Activated CD8-positive, alpha-beta T cell treated with anti-CD3 and anti-CD28 coated beads, Interleukin-2, amount 10 ng/mL, durations not matched to agents 7 days and 5 days (primary cell): ENCODE measurements at regions not wholly inside any gene's neighbourhood (a gene's known extent, or its start where the extent isn't known, plus 50 kb on each side); places are given as distances from the start of the nearest gene placed in this dataset.
"Not testable (repeated sequence)": the region's sequence is repeated elsewhere in the genome, so short reads cannot be mapped to it uniquely, and the experiment has no call there.

Experiments used
- ATAC-seq: fragments of 150-1000 bp; cut with Tn5 transposase; one replicate; pipeline ENCODE4 v1.10.0; 2021; ENCODE audit warnings: moderate library complexity
- CTCF ChIA-PET: fragments of 350-600 bp; sonication (Branson Sonifier 250); formaldehyde crosslinking; loops from one replicate; lab custom pipeline; 2021; ENCODE audit warnings: antibody characterized with exemption; lab: Charles Lee
- POLR2A ChIA-PET: fragments of 350-600 bp; sonication (Branson Sonifier 250); formaldehyde crosslinking; loops from one replicate; lab custom pipeline; 2021; ENCODE audit warnings: antibody characterized with exemption; lab: Charles Lee
- DNase-seq: peaks from one replicate; pipeline ENCODE4 v3.0.0-alpha.2; 2020
- H3K27ac Mint-ChIP-seq: one replicate; pipeline ENCODE4 v1.8.0; 2021; ENCODE audit warnings: mild to moderate bottlenecking, mixed read lengths
- H3K27me3 Mint-ChIP-seq: one replicate; pipeline ENCODE4 v1.8.0; 2021; ENCODE audit warnings: low read depth, mixed read lengths
- H3K36me3 Mint-ChIP-seq: one replicate; pipeline ENCODE4 v1.8.0; 2021; ENCODE audit warnings: low read depth, mixed read lengths
- H3K4me1 Mint-ChIP-seq: one replicate; pipeline ENCODE4 v1.8.0; 2021; ENCODE audit warnings: low read depth, mixed read lengths
- H3K4me3 Mint-ChIP-seq: one replicate; pipeline ENCODE4 v1.8.0; 2021; ENCODE audit warnings: mild to moderate bottlenecking, mixed read lengths
- H3K9me3 Mint-ChIP-seq: one replicate; pipeline ENCODE4 v1.8.0; 2022; ENCODE audit warnings: mixed read lengths; ENCODE audit not compliant: insufficient read depth

GRCh38 chr9:26229324-26230054 lies 551.2 kb upstream of the TUSC1 start:
- Mint-ChIP-seq H3K9me3 (peaks cover 10% of the 10 kb centered on the region), H3K4me1 (no peaks in the 10 kb centered on the region)
- CTCF ChIA-PET, result no interaction called here

GRCh38 chr9:26228273-26228672 lies 550.0 kb upstream of the TUSC1 start:
- H3K36me3 Mint-ChIP-seq, result no peaks in the 10 kb centered on the region

More at GRCh38 chr9:26229324-26230054, 551.2 kb upstream of the TUSC1 start:
- Mint-ChIP-seq H3K27ac (no peak overlapping the region), H3K27me3 (no peaks in the 10 kb centered on the region), H3K36me3 (no peaks in the 10 kb centered on the region), H3K4me3 (no peak overlapping the region)
- POLR2A ChIA-PET, result no interaction called here
- DNase-seq (no peak), ATAC-seq (no peak)

GRCh38 chr9:26221290-26221689 lies 543.0 kb upstream of the TUSC1 start:
- ATAC-seq (no peak), DNase-seq (no peak)
- Mint-ChIP-seq H3K27me3 (no peaks in the 10 kb centered on the region), H3K36me3 (no peaks in the 10 kb centered on the region), H3K9me3 (peaks cover 31% of the 10 kb centered on the region), H3K4me1 (no peaks in the 10 kb centered on the region), H3K4me3 (no peak overlapping the region), H3K27ac (no peak overlapping the region)
- POLR2A ChIA-PET, result no interaction called here
- CTCF ChIA-PET, result no interaction called here

More at GRCh38 chr9:26228273-26228672, 550.0 kb upstream of the TUSC1 start:
- no peak overlapping the region for H3K4me3 Mint-ChIP-seq
- H3K4me1 Mint-ChIP-seq, result no peaks in the 10 kb centered on the region
- H3K9me3 Mint-ChIP-seq, result peaks cover 11% of the 10 kb centered on the region
- no peaks in the 10 kb centered on the region for H3K27me3 Mint-ChIP-seq
- DNase-seq (no peak), ATAC-seq (no peak)
- no peak overlapping the region for H3K27ac Mint-ChIP-seq
- POLR2A ChIA-PET, result no interaction called here
- CTCF ChIA-PET, result no interaction called here

GRCh38 chr9:26220367-26220766 lies 542.1 kb upstream of the TUSC1 start:
- ATAC-seq, result no peak
- CTCF ChIA-PET, result no interaction called here
- DNase-seq, result no peak
- no peak overlapping the region for H3K27ac Mint-ChIP-seq
- POLR2A ChIA-PET, result no interaction called here
- H3K9me3 Mint-ChIP-seq, result peaks cover 31% of the 10 kb centered on the region
- no peak overlapping the region for H3K4me3 Mint-ChIP-seq
- no peaks in the 10 kb centered on the region for H3K27me3 Mint-ChIP-seq
- no peaks in the 10 kb centered on the region for H3K4me1 Mint-ChIP-seq
- no peaks in the 10 kb centered on the region for H3K36me3 Mint-ChIP-seq

- CTCF ChIA-PET, result no interaction called here
- H3K27ac Mint-ChIP-seq, result no peak overlapping the region
- H3K4me1 Mint-ChIP-seq, result no peaks in the 10 kb centered on the region
- H3K27me3 Mint-ChIP-seq, result no peaks in the 10 kb centered on the region
- H3K36me3 Mint-ChIP-seq, result no peaks in the 10 kb centered on the region
- peaks cover 31% of the 10 kb centered on the region for H3K9me3 Mint-ChIP-seq
- ATAC-seq, result no peak
- DNase-seq, result no peak
- no peak overlapping the region for H3K4me3 Mint-ChIP-seq
- POLR2A ChIA-PET, result no interaction called here
These were observed 541.7 kb upstream of the TUSC1 start for GRCh38 chr9:26219961-26220360.

- no peaks in the 10 kb centered on the region for H3K4me1 Mint-ChIP-seq
- ChIA-PET CTCF (no interaction called here), POLR2A (no interaction called here)
- no peaks in the 10 kb centered on the region for H3K27me3 Mint-ChIP-seq
- ATAC-seq (no peak), DNase-seq (no peak)
- no peaks in the 10 kb centered on the region for H3K36me3 Mint-ChIP-seq
- no peak overlapping the region for H3K27ac Mint-ChIP-seq
- no peak overlapping the region for H3K4me3 Mint-ChIP-seq
- H3K9me3 Mint-ChIP-seq, result peaks cover 31% of the 10 kb centered on the region
These were observed 538.5 kb upstream of the TUSC1 start for GRCh38 chr9:26216702-26217101.

- H3K27me3 Mint-ChIP-seq, H3K4me1 Mint-ChIP-seq, DNase-seq, ATAC-seq, H3K36me3 Mint-ChIP-seq, CTCF ChIA-PET, H3K4me3 Mint-ChIP-seq, POLR2A ChIA-PET, H3K27ac Mint-ChIP-seq: not testable (repeated sequence)
- peaks cover 33% of the 10 kb centered on the region for H3K9me3 Mint-ChIP-seq
These were observed 536.6 kb upstream of the TUSC1 start for GRCh38 chr9:26214713-26215444.

- no peak overlapping the region for H3K4me3 Mint-ChIP-seq
- H3K9me3 Mint-ChIP-seq, result peaks cover 9% of the 10 kb centered on the region
- no peaks in the 10 kb centered on the region for H3K27me3 Mint-ChIP-seq
- no peak for ATAC-seq
- ChIA-PET CTCF (no interaction called here), POLR2A (interaction anchor here (0.7 kb wide), 1 partner anchor 397 kb away, joined by 3 read pairs; no protein-coding TSS in a partner anchor)
- H3K36me3 Mint-ChIP-seq, result no peaks in the 10 kb centered on the region
- no peak overlapping the region for H3K27ac Mint-ChIP-seq
- no peaks in the 10 kb centered on the region for H3K4me1 Mint-ChIP-seq
- DNase-seq, result no peak
These were observed 532.2 kb upstream of the TUSC1 start for GRCh38 chr9:26210338-26210851.

- ChIA-PET POLR2A (no interaction called here), CTCF (no interaction called here)
- Mint-ChIP-seq H3K27me3 (no peaks in the 10 kb centered on the region), H3K27ac (no peak overlapping the region), H3K9me3 (peaks cover 6% of the 10 kb centered on the region), H3K36me3 (no peaks in the 10 kb centered on the region), H3K4me3 (no peak overlapping the region), H3K4me1 (no peaks in the 10 kb centered on the region)
- ATAC-seq, result no peak
- DNase-seq, result no peak
These were observed 527.0 kb upstream of the TUSC1 start for GRCh38 chr9:26205261-26205660.

- H3K4me1 Mint-ChIP-seq, result no peaks in the 10 kb centered on the region
- ATAC-seq (no peak), DNase-seq (no peak)
- ChIA-PET CTCF (no interaction called here), POLR2A (no interaction called here)
- H3K4me3 Mint-ChIP-seq, result no peak overlapping the region
- H3K27ac Mint-ChIP-seq, result no peak overlapping the region
- no peaks in the 10 kb centered on the region for H3K27me3 Mint-ChIP-seq
- H3K9me3 Mint-ChIP-seq, result peaks cover 23% of the 10 kb centered on the region
- H3K36me3 Mint-ChIP-seq, result no peaks in the 10 kb centered on the region
These were observed 515.0 kb upstream of the TUSC1 start for GRCh38 chr9:26193237-26193636.

GRCh38 chr9:26191711-26192110 lies 513.5 kb upstream of the TUSC1 start:
- DNase-seq, result no peak
- CTCF ChIA-PET, result no interaction called here
- Mint-ChIP-seq H3K9me3 (peaks cover 27% of the 10 kb centered on the region), H3K4me3 (no peak overlapping the region), H3K4me1 (no peaks in the 10 kb centered on the region), H3K27me3 (no peaks in the 10 kb centered on the region), H3K27ac (no peak overlapping the region), H3K36me3 (no peaks in the 10 kb centered on the region)
- ATAC-seq, result no peak
- POLR2A ChIA-PET, result no interaction called here

GRCh38 chr9:26181836-26182235 lies 503.6 kb upstream of the TUSC1 start:
- CTCF ChIA-PET, result no interaction called here
- Mint-ChIP-seq H3K27ac (no peak overlapping the region), H3K9me3 (peaks cover 24% of the 10 kb centered on the region), H3K36me3 (no peaks in the 10 kb centered on the region), H3K27me3 (no peaks in the 10 kb centered on the region), H3K4me1 (no peaks in the 10 kb centered on the region), H3K4me3 (no peak overlapping the region)
- POLR2A ChIA-PET, result no interaction called here
- DNase-seq, result no peak
- ATAC-seq, result no peak
